Loucy (cell line): ENCODE measurements at regions not wholly inside any gene's neighbourhood (a gene's known extent, or its start where the extent isn't known, plus 50 kb on each side); places are given as distances from the start of the nearest gene placed in this dataset.

Experiments used
- CTCF ChIP-seq: fragments of 200-600 bp; sonication (generic); conservative IDR thresholded peaks from 2 replicates; pipeline ENCODE4 v1.5.1; 2014; ENCODE audit warnings: mild to moderate bottlenecking, antibody characterized with exemption, low read length
- EZH2phosphoT487 ChIP-seq: fragments of 200-600 bp; IDR thresholded peaks from 2 replicates; pipeline ENCODE4 v1.6.1; 2018; ENCODE audit warnings: antibody characterized with exemption, mild to moderate bottlenecking, moderate library complexity, borderline replicate concordance

- TF ChIP-seq CTCF (no peak), EZH2phosphoT487 (no peak)
These were observed 70.1 kb upstream of the LRRC7 start for GRCh38 chr1:69497441-69498221.
